H1 (cell line): ENCODE measurements at regions not wholly inside any gene's neighbourhood (a gene's known extent, or its start where the extent isn't known, plus 50 kb on each side); places are given as distances from the start of the nearest gene placed in this dataset.

Experiments
- CTCF ChIA-PET: fragments of 300-600 bp; sonication (Branson Sonifier 250); formaldehyde crosslinking; loops from one replicate; lab custom pipeline; 2021; ENCODE audit not compliant: partially characterized antibody; lab: Charles Lee
- POLR2A ChIA-PET: fragments of 300-600 bp; sonication (Branson Sonifier 250); formaldehyde crosslinking; loops from one replicate; lab custom pipeline; 2021; ENCODE audit warnings: inconsistent platforms; ENCODE audit not compliant: partially characterized antibody; lab: Charles Lee
- DNase-seq, 2 experiments: peaks; one replicate each; pipeline versions ENCODE4 v3.0.0 to v3.0.0-alpha.2; 2010 to 2022; ENCODE audit warnings: low spot score in 2 of 2, low read depth in 1 of 2, mixed read lengths in 1 of 2
- FAIRE-seq: peaks from 2 replicates; lab custom pipeline; 2011; peaks lifted over from hg19 to GRCh38; lab: Jason Lieb, UNC
- H2AFZ ChIP-seq: 2 replicates; pipeline ENCODE4 v1.8.1; 2012; ENCODE audit warnings: low read length, inconsistent platforms
- H2AK5ac ChIP-seq: 2 replicates; pipeline ENCODE4 v1.6.1; 2013; ENCODE audit warnings: low read depth, low read length
- H2BK120ac ChIP-seq: replicated peaks from 2 replicates; pipeline ENCODE3; 2013; ENCODE audit warnings: low read depth, low read length, inconsistent platforms
- H2BK12ac ChIP-seq: 2 replicates; pipeline ENCODE4 v1.6.1; 2013; ENCODE audit warnings: low read depth, low read length
- H2BK15ac ChIP-seq: 2 replicates; pipeline ENCODE4 v1.6.1; 2013; ENCODE audit warnings: low read length
- H2BK20ac ChIP-seq: 2 replicates; pipeline ENCODE4 v1.6.1; 2013; ENCODE audit warnings: low read length
- H2BK5ac ChIP-seq: 2 replicates; pipeline ENCODE4 v1.6.1; 2013; ENCODE audit warnings: low read depth, low read length
- H3K14ac ChIP-seq: 2 replicates; pipeline ENCODE4 v1.6.1; 2013; ENCODE audit warnings: inconsistent platforms; ENCODE audit not compliant: insufficient read length
- H3K18ac ChIP-seq: 2 replicates; pipeline ENCODE4 v1.6.1; 2013; ENCODE audit warnings: low read length; ENCODE audit errors: extremely low read depth
- H3K23ac ChIP-seq: 2 replicates; pipeline ENCODE4 v1.6.1; 2013; ENCODE audit warnings: inconsistent platforms; ENCODE audit not compliant: insufficient read length
- H3K23me2 ChIP-seq: 2 replicates; pipeline ENCODE4 v1.6.1; 2013; ENCODE audit warnings: low read depth, low read length
- H3K27ac ChIP-seq: 2 replicates; pipeline ENCODE4 v1.6.1; 2011; ENCODE audit warnings: low read depth, low read length, inconsistent platforms
- H3K27me3 ChIP-seq, 4 experiments: replicated peaks in 1 of 4; 1 replicate in 1 of 4; 2 replicates in 3 of 4; pipeline versions ENCODE4 v1.6.1 to v1.8.1; 2011 to 2013; ENCODE audit warnings: low read length in 3 of 4, mild to moderate bottlenecking in 3 of 4, inconsistent platforms in 2 of 4, mixed read lengths in 2 of 4, moderate library complexity in 1 of 4; ENCODE audit not compliant: control insufficient read depth in 3 of 4, insufficient read depth in 3 of 4; ENCODE audit errors: extremely low read depth in 1 of 4
- H3K36me3 ChIP-seq, 4 experiments: 2 replicates each; pipeline versions ENCODE4 v1.6.1 to v1.8.1; 2011 to 2013; ENCODE audit warnings: mild to moderate bottlenecking in 4 of 4, low read length in 3 of 4, moderate library complexity in 2 of 4, control low read depth in 1 of 4, inconsistent platforms in 1 of 4; ENCODE audit not compliant: insufficient read depth in 4 of 4, control insufficient read depth in 2 of 4
- H3K4ac ChIP-seq: replicated peaks from 2 replicates; pipeline ENCODE3; 2013; ENCODE audit warnings: low read length, low read depth, mixed read lengths, inconsistent platforms; ENCODE audit not compliant: insufficient read length
- H3K4me1 ChIP-seq, 4 experiments: replicated peaks in 1 of 4; 1 replicate in 1 of 4; 2 replicates in 3 of 4; pipeline versions ENCODE4 v1.6.1 to v1.8.1; 2011 to 2013; ENCODE audit warnings: low read length in 3 of 4, inconsistent platforms in 2 of 4, mixed read lengths in 1 of 4; ENCODE audit not compliant: insufficient read depth in 4 of 4, control insufficient read depth in 3 of 4
- H3K4me2 ChIP-seq, 2 experiments: 2 replicates each; pipeline versions ENCODE4 v1.6.1 to v1.8.1; 2011 to 2013; ENCODE audit warnings: low read depth in 2 of 2, low read length in 2 of 2, control low read depth in 1 of 2, inconsistent platforms in 1 of 2, mild to moderate bottlenecking in 1 of 2; ENCODE audit not compliant: insufficient read depth in 1 of 2
- H3K4me3 ChIP-seq, 4 experiments: fragments of 200-600, 300-600 bp in 1 of 4; sonication (generic), shearing (Covaris generic), sonication (Bioruptor Twin) in 1 of 4; 2 replicates each; pipeline versions ENCODE4 v1.5.1 to v1.8.1; 2011 to 2016; ENCODE audit warnings: low read length in 4 of 4, low read depth in 3 of 4, control low read depth in 2 of 4, inconsistent platforms in 2 of 4, mild to moderate bottlenecking in 2 of 4, mixed read lengths in 1 of 4, moderate library complexity in 1 of 4; ENCODE audit not compliant: insufficient read depth in 2 of 4; ENCODE audit errors: extremely low read depth in 1 of 4
- H3K56ac ChIP-seq: replicated peaks from 2 replicates; pipeline ENCODE3; 2013; ENCODE audit warnings: low read depth, mild to moderate bottlenecking, mixed read lengths, low read length, inconsistent platforms; ENCODE audit not compliant: insufficient read length
- H3K79me1 ChIP-seq: 2 replicates; pipeline ENCODE4 v1.6.1; 2013; ENCODE audit warnings: low read depth, low read length, control low read depth
- H3K79me2 ChIP-seq, 2 experiments: 2 replicates each; pipeline versions ENCODE4 v1.6.1 to v1.8.1; 2012 to 2013; ENCODE audit warnings: low read length in 2 of 2, mild to moderate bottlenecking in 2 of 2, inconsistent platforms in 1 of 2; ENCODE audit not compliant: insufficient read depth in 2 of 2, control insufficient read depth in 1 of 2
- H3K9ac ChIP-seq, 4 experiments: replicated peaks in 1 of 4; 1 replicate in 1 of 4; 2 replicates in 3 of 4; pipeline versions ENCODE4 v1.6.1 to v1.8.1; 2011 to 2013; ENCODE audit warnings: low read depth in 3 of 4, low read length in 3 of 4, control low read depth in 2 of 4, mild to moderate bottlenecking in 2 of 4, moderate library complexity in 2 of 4, inconsistent platforms in 1 of 4; ENCODE audit errors: extremely low read depth in 1 of 4
- H3K9me3 ChIP-seq, 2 experiments: 2 replicates each; pipeline versions ENCODE4 v1.6.1 to v1.8.1; 2012 to 2013; ENCODE audit warnings: mild to moderate bottlenecking in 2 of 2, moderate library complexity in 2 of 2, control low read depth in 1 of 2, inconsistent platforms in 1 of 2, low read depth in 1 of 2, low read length in 1 of 2, mixed read lengths in 1 of 2; ENCODE audit not compliant: insufficient read depth in 2 of 2
- H4K20me1 ChIP-seq, 2 experiments: replicated peaks in 1 of 2; 2 replicates each; pipeline versions ENCODE3 to v1.8.1; 2011 to 2013; ENCODE audit warnings: inconsistent platforms in 2 of 2, low read length in 2 of 2, mild to moderate bottlenecking in 1 of 2; ENCODE audit not compliant: insufficient read depth in 2 of 2, control insufficient read depth in 1 of 2
- H4K5ac ChIP-seq: 2 replicates; pipeline ENCODE4 v1.6.1; 2013; ENCODE audit warnings: low read length, low read depth, mixed read lengths, inconsistent platforms; ENCODE audit not compliant: insufficient read length
- H4K8ac ChIP-seq: 2 replicates; pipeline ENCODE4 v1.8.0; 2013; ENCODE audit warnings: mild to moderate bottlenecking, moderate library complexity, low read length, inconsistent platforms; ENCODE audit not compliant: insufficient read depth; ENCODE audit errors: extremely low read depth
- H4K91ac ChIP-seq: replicated peaks from 2 replicates; pipeline ENCODE3; 2013; ENCODE audit warnings: low read length, mixed read lengths, inconsistent platforms; ENCODE audit not compliant: insufficient read length
- ATF2 ChIP-seq: IDR thresholded peaks from 2 replicates; pipeline ENCODE4 v1.6.1; 2012; ENCODE audit warnings: low read length, inconsistent platforms
- EGR1 ChIP-seq: IDR thresholded peaks from 2 replicates; pipeline ENCODE4 v1.6.1; 2011; ENCODE audit warnings: low read depth, low read length, borderline replicate concordance
- KDM1A ChIP-seq: fragments of 200-600, 300-600 bp; sonication (generic); IDR thresholded peaks from 2 replicates; pipeline ENCODE4 v1.7.1; 2016; ENCODE audit warnings: mild to moderate bottlenecking, low read length, borderline replicate concordance
- KDM4A ChIP-seq: IDR thresholded peaks from one replicate; pipeline ENCODE4 v1.7.1; 2012; ENCODE audit warnings: low read depth, mild to moderate bottlenecking, moderate library complexity, low read length, inconsistent platforms; ENCODE audit not compliant: severe bottlenecking
- NANOG ChIP-seq: IDR thresholded peaks from 2 replicates; pipeline ENCODE4 v1.6.1; 2011; ENCODE audit warnings: low read length, low read depth, mild to moderate bottlenecking, inconsistent platforms; ENCODE audit not compliant: insufficient read depth, poor library complexity, severe bottlenecking
- PHF8 ChIP-seq: fragments of 200-600 bp; sonication (generic); conservative IDR thresholded peaks from 2 replicates; pipeline ENCODE4 v1.7.1; 2012; ENCODE audit warnings: low read depth, mild to moderate bottlenecking, inconsistent platforms, low read length, moderate library complexity
- POLR2A ChIP-seq, 2 experiments: IDR thresholded peaks; 1 replicate in 1 of 2; 2 replicates in 1 of 2; pipeline ENCODE4 v1.6.1; 2011; ENCODE audit warnings: low read depth in 2 of 2, low read length in 2 of 2, mild to moderate bottlenecking in 2 of 2; ENCODE audit errors: control extremely low read depth in 1 of 2
- SRF ChIP-seq: IDR thresholded peaks from 2 replicates; pipeline ENCODE4 v1.6.1; 2011; ENCODE audit warnings: mild to moderate bottlenecking, low read depth, low read length, moderate library complexity
- USF2 ChIP-seq: IDR thresholded peaks from 2 replicates; pipeline ENCODE4 v1.6.1; 2011; ENCODE audit warnings: low read length, improper control_type of control experiment
- WGBS, 2 experiments: shearing (Covaris generic) in 1 of 2; methylation state at CpG; one replicate each; pipeline versions ENCODE4 v1.1.6 to v1.1.7; 2013 to 2015; ENCODE audit warnings: low lambda C conversion rate in 2 of 2, mixed read lengths in 2 of 2, inconsistent platforms in 1 of 2, low coverage in 1 of 2, missing lambda C conversion rate in 1 of 2; ENCODE audit not compliant: insufficient replicate concordance in 2 of 2, insufficient coverage in 1 of 2, insufficient read length in 1 of 2; ENCODE audit errors: extremely low coverage in 1 of 2, missing lambda C conversion rate in 1 of 2; 5-methylcytosine and 5-hydroxymethylcytosine counted together
- TF ChIP-seq, protein P1 (sequence below): IDR thresholded peaks from 2 replicates; pipeline ENCODE4 v1.6.1; 2011; ENCODE audit warnings: low read depth, mild to moderate bottlenecking, low read length; ENCODE audit not compliant: insufficient read depth

GRCh38 chr13:106714271-106714982 lies 146.5 kb upstream of the ARGLU1 start:
- no peak overlapping the region for H2BK12ac ChIP-seq
- H4K91ac ChIP-seq, result no peak overlapping the region
- no peak overlapping the region for H4K8ac ChIP-seq
- no peak overlapping the region for H3K18ac ChIP-seq
- TF ChIP-seq ATF2 (no peak), PHF8 (no peak), KDM1A (no peak), POLR2A (IDR thresholded peaks at IDR 0.05; ENCODE audit: control extremely low read depth in 1 of 2, low read depth in 2 of 2, low read length in 2 of 2) (no peak), USF2 (no peak), SRF (no peak), EGR1 (no peak), KDM4A (no peak), NANOG (no peak)
- TF ChIP-seq, protein P1, sequence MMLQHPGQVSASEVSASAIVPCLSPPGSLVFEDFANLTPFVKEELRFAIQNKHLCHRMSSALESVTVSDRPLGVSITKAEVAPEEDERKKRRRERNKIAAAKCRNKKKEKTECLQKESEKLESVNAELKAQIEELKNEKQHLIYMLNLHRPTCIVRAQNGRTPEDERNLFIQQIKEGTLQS, result no peak
- no peak overlapping the region for H2BK120ac ChIP-seq
- H3K9me3 ChIP-seq, result no peaks in the 10 kb centered on the region
- H4K5ac ChIP-seq, result no peak overlapping the region
- DNase-seq (no peak), FAIRE-seq (no peak)
- no peak overlapping the region for H2BK20ac ChIP-seq
- H2BK15ac ChIP-seq, result no peak overlapping the region
- no peaks in the 10 kb centered on the region for H3K36me3 ChIP-seq
- H2BK5ac ChIP-seq, result 0 out of 2 replicates have a peak overlapping the region, but pooled peaks have one; percentile 4
- H4K20me1 ChIP-seq, result no peaks in the 10 kb centered on the region
- H3K79me2 ChIP-seq, result no peaks in the 10 kb centered on the region
- no peak overlapping the region for H3K27ac ChIP-seq
- no peaks in the 10 kb centered on the region for H3K27me3 ChIP-seq
- no peak overlapping the region for H3K4me2 ChIP-seq
- H2AK5ac ChIP-seq, result no peak overlapping the region
- H3K4me3 ChIP-seq, result no peak overlapping the region
- H2AFZ ChIP-seq, result no peak overlapping the region
- H3K23ac ChIP-seq, result no peak overlapping the region
- no peak overlapping the region for H3K9ac ChIP-seq
- H3K23me2 ChIP-seq, result no peaks in the 10 kb centered on the region
- 91% methylated on average over 10 of the region's 10 CpGs; no CpG with 5 or more reads in 1 of the 2 experiments for WGBS, 2 experiments
- ChIA-PET POLR2A (no interaction called here), CTCF (no interaction called here)
- H3K14ac ChIP-seq, result no peak overlapping the region
- H3K79me1 ChIP-seq, result no peaks in the 10 kb centered on the region
- peaks cover 0 to under 1% (median 0%) of the 10 kb centered on the region in 4 experiments; a peak in 2 of 7 replicates for H3K4me1 ChIP-seq
- no peak overlapping the region for H3K56ac ChIP-seq
- no peak overlapping the region for H3K4ac ChIP-seq
